ENCODE measurements at regions not wholly inside any gene's neighbourhood (a gene's known extent, or its start where the extent isn't known, plus 50 kb on each side); places are given as distances from the start of the nearest gene placed in this dataset.

DNA sequence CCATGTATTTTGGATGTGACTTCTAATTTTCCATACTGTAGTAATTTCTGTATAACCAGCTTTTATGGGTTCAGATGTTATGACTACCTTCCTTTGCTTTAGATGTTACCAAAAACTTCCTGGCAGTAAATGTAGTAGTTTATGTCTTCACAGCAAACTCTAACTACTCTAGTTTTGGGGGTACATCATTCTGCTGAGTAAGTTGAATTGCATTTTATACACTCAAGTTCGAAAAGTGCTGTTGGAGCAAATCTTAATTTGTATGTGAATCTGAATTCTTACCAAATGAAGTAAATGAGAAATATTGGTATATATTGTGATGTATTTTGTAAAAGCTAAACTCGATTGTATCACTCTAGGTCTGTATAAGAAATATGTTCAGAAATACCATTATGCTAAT, 728.3 kb upstream of the CDH8 start:
- H3K79me2 ChIP-seq (ENCODE audit: insufficient read depth, low read length), result no peaks in the 10 kb centered on the region
- no peak for DNase-seq (ENCODE audit: insufficient read length, low spot score, missing footprints)
- no peak overlapping the region for H2AFZ ChIP-seq (ENCODE audit: low read length)
- H3K36me3 ChIP-seq (ENCODE audit: insufficient read depth, low read length), result no peaks in the 10 kb centered on the region
- TF ChIP-seq, protein P1, sequence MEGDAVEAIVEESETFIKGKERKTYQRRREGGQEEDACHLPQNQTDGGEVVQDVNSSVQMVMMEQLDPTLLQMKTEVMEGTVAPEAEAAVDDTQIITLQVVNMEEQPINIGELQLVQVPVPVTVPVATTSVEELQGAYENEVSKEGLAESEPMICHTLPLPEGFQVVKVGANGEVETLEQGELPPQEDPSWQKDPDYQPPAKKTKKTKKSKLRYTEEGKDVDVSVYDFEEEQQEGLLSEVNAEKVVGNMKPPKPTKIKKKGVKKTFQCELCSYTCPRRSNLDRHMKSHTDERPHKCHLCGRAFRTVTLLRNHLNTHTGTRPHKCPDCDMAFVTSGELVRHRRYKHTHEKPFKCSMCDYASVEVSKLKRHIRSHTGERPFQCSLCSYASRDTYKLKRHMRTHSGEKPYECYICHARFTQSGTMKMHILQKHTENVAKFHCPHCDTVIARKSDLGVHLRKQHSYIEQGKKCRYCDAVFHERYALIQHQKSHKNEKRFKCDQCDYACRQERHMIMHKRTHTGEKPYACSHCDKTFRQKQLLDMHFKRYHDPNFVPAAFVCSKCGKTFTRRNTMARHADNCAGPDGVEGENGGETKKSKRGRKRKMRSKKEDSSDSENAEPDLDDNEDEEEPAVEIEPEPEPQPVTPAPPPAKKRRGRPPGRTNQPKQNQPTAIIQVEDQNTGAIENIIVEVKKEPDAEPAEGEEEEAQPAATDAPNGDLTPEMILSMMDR (IDR thresholded peaks at IDR 0.05; ENCODE audit: extremely low read depth, low read depth, low read length), result no peak
- peaks cover 3% of the 10 kb centered on the region for H3K9me3 ChIP-seq (ENCODE audit: low read depth, low read length)
- H3K27me3 ChIP-seq (ENCODE audit: insufficient read depth, low read length), result no peaks in the 10 kb centered on the region
- H3K4me3 ChIP-seq (ENCODE audit: insufficient read depth, low read length), result no peak overlapping the region
- H3K27ac ChIP-seq (ENCODE audit: low read depth, low read length), result no peak overlapping the region
- no peak overlapping the region for H3K4me2 ChIP-seq (ENCODE audit: insufficient read depth, low read length)
- no peaks in the 10 kb centered on the region for H4K20me1 ChIP-seq (ENCODE audit: insufficient read depth, low read length)
- no peaks in the 10 kb centered on the region for H3K4me1 ChIP-seq (ENCODE audit: insufficient read depth, low read length)

DNA sequence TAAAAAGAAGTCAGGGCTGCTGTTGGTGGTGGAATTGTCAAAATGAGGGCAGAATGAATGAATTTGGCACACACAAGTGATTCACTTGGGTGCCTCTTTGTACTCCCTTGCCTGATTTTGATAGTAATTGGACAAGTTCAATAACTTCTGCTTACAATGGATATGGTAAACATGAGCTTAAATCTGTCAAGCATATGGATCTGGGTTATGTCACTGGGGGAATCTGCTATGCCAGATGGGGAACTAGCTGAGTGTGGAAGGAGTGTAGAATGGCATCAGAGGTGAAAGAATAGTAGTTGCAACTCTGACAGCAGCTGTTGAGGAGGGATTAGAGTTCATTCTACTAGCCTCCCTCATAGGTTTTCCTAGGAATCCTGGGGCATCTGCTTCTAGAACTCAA, 724.2 kb upstream of the CDH8 start:
- H3K4me3 ChIP-seq (ENCODE audit: insufficient read depth, low read length), result no peak overlapping the region
- H3K36me3 ChIP-seq (ENCODE audit: insufficient read depth, low read length), result no peaks in the 10 kb centered on the region
- H3K4me2 ChIP-seq (ENCODE audit: insufficient read depth, low read length), result no peak overlapping the region
- no peak for DNase-seq (ENCODE audit: insufficient read length, low spot score, missing footprints)
- no peak overlapping the region for H2AFZ ChIP-seq (ENCODE audit: low read length)
- no peaks in the 10 kb centered on the region for H3K4me1 ChIP-seq (ENCODE audit: insufficient read depth, low read length)
- no peaks in the 10 kb centered on the region for H4K20me1 ChIP-seq (ENCODE audit: insufficient read depth, low read length)
- H3K9me3 ChIP-seq (ENCODE audit: low read depth, low read length), result no peaks in the 10 kb centered on the region
- TF ChIP-seq, protein P1 (IDR thresholded peaks at IDR 0.05; ENCODE audit: extremely low read depth, low read depth, low read length), result no peak
- H3K79me2 ChIP-seq (ENCODE audit: insufficient read depth, low read length), result no peaks in the 10 kb centered on the region
- H3K27ac ChIP-seq (ENCODE audit: low read depth, low read length), result no peak overlapping the region
- H3K27me3 ChIP-seq (ENCODE audit: insufficient read depth, low read length), result no peaks in the 10 kb centered on the region

DNA sequence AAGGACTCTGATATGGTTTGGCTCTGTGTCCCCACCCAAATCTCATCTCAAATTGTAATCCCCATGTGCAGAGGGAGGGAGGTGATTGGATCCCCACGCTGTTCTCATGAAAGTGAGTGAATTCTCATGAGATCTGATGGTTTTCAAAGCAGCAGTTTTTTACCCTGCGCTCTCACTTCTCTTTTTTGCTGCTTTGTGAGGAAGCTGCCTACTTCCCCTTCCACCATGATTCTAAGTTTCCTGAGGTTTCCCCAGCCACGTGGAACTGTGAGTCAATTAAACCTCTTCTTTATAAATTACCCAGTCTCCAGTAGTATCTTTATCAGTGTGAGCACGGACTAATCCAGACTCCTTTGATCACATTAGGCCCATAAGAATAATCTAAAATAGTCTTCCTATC, 719.7 kb upstream of the CDH8 start:
- Histone ChIP-seq H4K20me1 (ENCODE audit: insufficient read depth, low read length) (no peaks in the 10 kb centered on the region), H3K27me3 (ENCODE audit: insufficient read depth, low read length) (no peaks in the 10 kb centered on the region), H3K9me3 (ENCODE audit: low read depth, low read length) (peaks cover 5% of the 10 kb centered on the region), H3K36me3 (ENCODE audit: insufficient read depth, low read length) (no peaks in the 10 kb centered on the region), H3K79me2 (ENCODE audit: insufficient read depth, low read length) (no peaks in the 10 kb centered on the region), H3K4me2 (ENCODE audit: insufficient read depth, low read length) (no peak overlapping the region), H3K27ac (ENCODE audit: low read depth, low read length) (no peak overlapping the region), H3K4me3 (ENCODE audit: insufficient read depth, low read length) (no peak overlapping the region), H3K4me1 (ENCODE audit: insufficient read depth, low read length) (no peaks in the 10 kb centered on the region), H2AFZ (ENCODE audit: low read length) (no peak overlapping the region)
- DNase-seq (ENCODE audit: insufficient read length, low spot score, missing footprints), result no peak
- TF ChIP-seq, protein P1 (IDR thresholded peaks at IDR 0.05; ENCODE audit: extremely low read depth, low read depth, low read length), result no peak

DNA sequence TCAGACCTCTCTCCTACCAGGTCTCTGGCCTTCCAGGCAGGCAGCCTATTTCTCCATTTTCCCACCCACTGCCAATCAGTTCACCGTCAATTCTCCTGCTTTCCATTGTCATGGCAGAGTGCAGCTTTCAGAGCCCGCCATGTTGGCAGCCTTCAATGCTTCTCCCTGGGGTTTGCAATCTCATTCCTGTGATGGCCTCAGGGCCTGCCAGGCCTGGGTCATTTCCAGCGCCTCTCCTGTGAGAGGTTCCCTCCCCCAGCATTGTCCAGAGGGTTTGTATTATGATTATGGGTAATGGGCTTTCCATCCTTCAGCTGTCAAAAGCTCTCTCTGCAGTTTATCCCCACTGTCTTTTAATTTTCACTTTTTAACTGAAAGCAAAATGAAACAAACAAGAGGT, 716.6 kb upstream of the CDH8 start:
- Histone ChIP-seq H3K27me3 (ENCODE audit: insufficient read depth, low read length) (no peaks in the 10 kb centered on the region), H3K4me2 (ENCODE audit: insufficient read depth, low read length) (no peak overlapping the region), H4K20me1 (ENCODE audit: insufficient read depth, low read length) (no peaks in the 10 kb centered on the region), H2AFZ (ENCODE audit: low read length) (no peak overlapping the region), H3K27ac (ENCODE audit: low read depth, low read length) (no peak overlapping the region), H3K79me2 (ENCODE audit: insufficient read depth, low read length) (no peaks in the 10 kb centered on the region), H3K4me1 (ENCODE audit: insufficient read depth, low read length) (no peaks in the 10 kb centered on the region), H3K4me3 (ENCODE audit: insufficient read depth, low read length) (no peak overlapping the region), H3K36me3 (ENCODE audit: insufficient read depth, low read length) (no peaks in the 10 kb centered on the region), H3K9me3 (ENCODE audit: low read depth, low read length) (peaks cover 5% of the 10 kb centered on the region)
- TF ChIP-seq, protein P1 (IDR thresholded peaks at IDR 0.05; ENCODE audit: extremely low read depth, low read depth, low read length), result no peak
- no peak for DNase-seq (ENCODE audit: insufficient read length, low spot score, missing footprints)

All from osteoblast (primary cell).